Tongue (tissue), 1 donor: ENCODE measurements at regions not wholly inside any gene's neighbourhood (a gene's known extent, or its start where the extent isn't known, plus 50 kb on each side); places are given as distances from the start of the nearest gene placed in this dataset.

Experiments used
- DNase-seq: peaks from one replicate; pipeline ENCODE4 v3.0.0-alpha.2; 2015

DNA sequence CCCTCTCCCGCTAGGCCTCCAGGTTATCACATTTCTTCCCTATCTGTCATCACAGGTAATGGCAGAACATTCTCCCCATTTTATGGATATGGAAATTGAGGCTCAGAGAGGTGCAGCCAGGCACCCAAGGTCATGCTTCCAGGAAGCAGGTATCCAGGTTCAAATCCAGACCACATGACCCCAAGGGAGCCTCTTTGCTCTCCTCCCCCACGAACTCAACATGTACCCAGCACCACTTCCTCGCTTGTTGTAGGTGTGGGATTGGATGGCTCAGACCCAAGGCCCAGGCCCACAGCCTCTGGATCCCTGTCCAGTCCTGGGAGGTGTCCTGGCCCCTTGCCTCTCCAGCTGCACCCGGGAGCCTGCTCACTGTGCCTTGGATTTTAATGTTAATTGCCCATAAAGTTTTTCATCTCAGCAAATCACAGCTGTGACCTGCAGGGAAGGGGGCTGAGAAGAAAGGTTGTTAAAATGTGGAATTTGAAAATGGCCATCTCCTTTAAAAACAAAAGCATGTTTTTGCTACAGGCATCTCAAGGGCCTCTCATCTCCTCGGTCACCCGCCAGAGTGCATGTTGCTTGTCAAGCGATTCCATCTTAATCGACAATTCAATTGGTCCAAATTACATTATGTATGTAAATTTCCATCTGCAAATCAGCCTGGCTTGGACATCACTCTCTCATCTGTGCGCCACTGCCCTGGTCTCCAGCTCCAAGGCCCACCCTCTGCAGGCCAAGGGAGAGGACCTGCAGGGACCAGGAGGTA is 205.4 kb upstream of the ZMIZ1 start:
- DNase-seq, result peak; percentile 63

- DNase-seq, result no peak
Measured at GRCh38 chr10:78863906-78864239, 204.9 kb upstream of the ZMIZ1 start.

DNA sequence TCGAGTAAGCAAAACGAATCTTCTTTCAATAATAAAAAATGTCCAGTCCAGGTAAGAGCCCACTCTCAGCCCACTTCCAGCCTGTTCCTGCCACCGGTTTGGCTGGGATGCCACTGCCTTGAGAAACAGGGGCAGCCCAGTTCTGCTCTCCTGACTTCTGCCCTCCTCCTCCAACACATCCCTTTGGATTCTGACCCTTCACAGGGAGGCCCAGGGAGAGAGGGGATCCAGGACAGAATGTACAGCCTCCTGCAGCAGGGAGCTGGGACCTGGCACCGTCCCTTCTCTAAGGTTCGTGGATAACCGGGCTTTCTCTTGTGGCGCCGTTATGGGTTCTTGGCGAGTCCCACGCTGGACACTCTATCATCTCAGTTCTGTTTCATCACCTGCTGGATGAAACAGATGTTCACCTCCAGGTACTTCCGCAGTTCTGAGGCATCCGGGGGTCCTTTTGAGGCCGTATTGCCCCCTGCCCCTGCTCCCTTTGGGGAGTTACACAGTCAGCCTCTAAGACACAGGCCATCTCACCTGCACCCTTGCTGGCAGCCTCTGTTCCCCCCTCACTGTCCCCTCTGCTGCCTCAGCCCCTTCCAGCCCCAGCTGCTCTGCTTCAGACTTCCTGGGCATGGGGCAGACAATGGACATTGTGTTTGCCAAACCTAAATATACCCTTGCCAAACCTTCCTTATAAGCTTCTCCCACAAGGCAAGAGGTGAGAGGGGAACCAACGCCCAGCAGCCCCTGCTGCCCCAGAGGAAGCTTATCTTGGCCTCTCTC is 203.8 kb upstream of the ZMIZ1 start:
- no peak for DNase-seq

DNA sequence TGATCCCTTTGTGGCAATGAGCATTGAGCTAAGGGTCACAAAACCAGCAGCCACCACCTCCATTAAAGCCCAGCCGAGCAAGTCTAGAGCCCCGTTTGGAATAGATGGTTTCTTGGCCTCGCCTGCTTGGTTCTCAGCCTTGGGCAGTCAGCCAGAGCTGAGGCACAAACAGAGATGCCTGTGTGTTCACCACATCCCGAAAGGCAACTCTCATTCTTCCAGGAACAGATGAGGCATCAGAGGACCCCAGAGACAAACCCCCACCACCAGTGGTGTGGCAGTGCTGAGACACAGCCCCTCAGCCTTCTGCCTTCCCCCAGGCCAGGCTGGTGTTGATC is 203.3 kb upstream of the ZMIZ1 start:
- DNase-seq, result peak; percentile 45

- no peak for DNase-seq
Measured at GRCh38 chr10:78865931-78866717, 202.6 kb upstream of the ZMIZ1 start.

DNA sequence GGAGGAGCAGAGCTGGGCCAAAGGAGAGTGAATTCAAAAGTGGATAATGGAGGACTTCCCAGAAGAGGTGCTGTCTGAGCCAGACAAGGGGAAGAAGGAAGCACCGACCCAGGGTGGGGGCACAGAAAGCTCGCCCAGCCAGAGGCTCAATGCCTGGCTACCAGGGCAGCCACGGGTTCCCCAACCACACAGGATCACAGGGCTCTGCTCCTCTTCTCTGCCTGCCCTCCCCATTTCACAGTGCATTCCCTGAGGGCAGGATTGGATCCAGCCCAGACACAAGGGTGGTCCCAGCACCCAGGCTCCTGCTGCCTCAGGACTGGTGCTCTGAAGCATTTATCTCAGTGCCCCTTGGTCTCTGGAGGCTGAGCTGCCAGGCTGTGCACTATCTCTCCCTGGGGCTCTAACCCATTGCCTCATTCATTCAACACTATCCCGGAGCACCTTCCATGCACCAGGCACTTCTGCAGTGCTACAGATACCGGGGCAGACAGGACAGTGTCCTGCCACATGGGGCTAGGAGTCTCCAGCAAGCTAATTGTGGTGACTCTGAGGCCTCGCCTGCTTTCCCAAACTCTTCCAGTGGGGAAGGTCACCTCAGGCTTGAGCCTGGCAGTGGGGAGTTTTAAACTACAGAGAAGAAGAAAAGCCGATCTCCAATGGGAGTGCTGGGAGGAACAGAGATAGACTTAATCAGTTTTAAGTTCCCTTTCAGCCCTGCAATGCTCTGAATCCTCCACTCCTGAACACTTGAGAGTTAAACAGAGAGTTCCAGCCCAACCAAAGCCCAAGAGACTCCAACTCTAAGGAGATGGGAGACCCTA is 201.8 kb upstream of the ZMIZ1 start:
- DNase-seq, result no peak

DNA sequence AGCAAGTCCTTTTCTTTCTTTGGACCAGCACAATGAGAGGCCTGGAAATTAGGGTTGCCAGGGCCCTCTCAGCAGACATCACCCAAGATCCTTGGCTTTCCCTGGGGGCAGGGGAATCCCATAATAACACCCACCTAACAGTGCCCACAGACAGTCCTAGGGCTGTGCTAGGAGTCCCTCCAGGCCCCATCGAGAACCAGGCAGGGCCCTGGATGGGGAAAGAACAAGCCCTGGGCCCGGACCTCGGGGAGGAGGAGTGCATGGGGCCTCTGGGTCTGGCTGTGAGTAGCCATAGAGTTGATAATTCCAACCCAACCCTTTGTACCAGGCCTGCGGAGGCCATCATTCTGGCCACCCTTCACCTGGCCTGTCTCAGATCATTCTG is 201.2 kb upstream of the ZMIZ1 start:
- DNase-seq, result no peak

GRCh38 chr10:78868048-78868447 is 200.7 kb upstream of the ZMIZ1 start:
- no peak for DNase-seq

GRCh38 chr10:78868456-78868855 is 200.3 kb upstream of the ZMIZ1 start:
- no peak for DNase-seq

- no peak for DNase-seq
Measured at GRCh38 chr10:78868861-78869260, 199.9 kb upstream of the ZMIZ1 start.

DNA sequence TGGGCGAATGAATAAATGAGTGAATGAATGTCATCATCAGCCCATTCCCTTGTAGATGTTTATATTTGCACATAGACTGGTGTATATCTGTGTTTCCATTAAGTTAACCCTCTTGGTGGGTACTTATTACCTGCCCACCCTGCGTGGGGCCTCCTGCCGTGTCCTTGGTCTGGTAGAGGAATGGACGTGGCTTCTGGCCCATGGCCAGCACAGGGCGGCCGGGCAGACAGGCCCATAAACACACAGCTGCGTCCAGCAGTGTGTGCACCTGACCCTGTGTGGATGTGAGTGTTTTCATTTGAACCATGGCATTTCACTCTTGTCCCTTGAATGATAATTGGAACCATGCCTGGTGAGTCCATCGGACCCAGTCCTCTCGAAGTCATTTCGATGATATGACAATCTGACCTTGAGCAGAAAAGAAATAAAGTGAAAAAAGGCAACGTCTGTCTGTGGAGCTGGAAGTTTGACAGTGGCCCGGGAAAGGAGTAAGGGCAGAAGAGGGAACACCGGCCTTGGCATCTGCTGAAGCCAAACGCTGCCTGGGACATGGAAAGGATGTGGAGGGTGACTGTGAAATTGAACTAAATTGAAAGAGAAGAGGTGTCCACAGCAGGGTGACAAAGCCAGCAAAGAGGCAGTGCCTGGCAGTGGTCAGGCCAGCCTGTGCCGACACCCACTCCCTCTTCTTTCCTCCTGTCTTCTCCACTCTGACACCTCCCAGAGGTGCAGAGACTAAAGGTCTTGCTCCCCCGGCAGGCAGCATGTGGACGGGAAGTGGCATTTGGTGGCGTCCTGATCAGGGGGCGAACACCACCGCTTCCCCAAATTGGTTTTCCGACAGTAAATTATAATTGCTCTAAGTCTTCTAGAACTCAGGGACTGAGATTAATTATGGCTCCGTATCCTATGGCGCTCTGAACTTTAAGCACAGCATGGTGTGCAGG is 199.0 kb upstream of the ZMIZ1 start:
- no peak for DNase-seq

DNA sequence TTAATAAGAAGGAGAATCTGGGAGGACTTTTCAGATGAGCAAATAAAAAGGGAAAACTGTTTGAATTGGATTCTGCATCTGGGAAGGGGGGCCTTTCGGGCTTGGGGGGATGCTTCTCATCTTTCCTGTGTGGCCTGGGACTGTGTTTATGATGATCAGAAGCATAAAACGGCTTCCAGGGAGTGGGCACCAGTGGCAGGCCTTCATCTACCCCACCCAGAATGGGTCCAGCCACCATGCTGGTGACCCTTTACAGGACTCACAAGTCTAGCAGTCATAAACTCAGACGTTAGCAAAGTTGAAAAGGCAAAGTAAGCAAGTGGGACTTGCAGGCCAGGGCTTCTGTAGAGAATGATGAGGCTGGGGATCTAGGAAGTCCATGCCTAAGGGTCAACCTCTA is 198.3 kb upstream of the ZMIZ1 start:
- DNase-seq, result no peak

GRCh38 chr10:78871796-78872195 is 197.0 kb upstream of the ZMIZ1 start:
- no peak for DNase-seq

DNA sequence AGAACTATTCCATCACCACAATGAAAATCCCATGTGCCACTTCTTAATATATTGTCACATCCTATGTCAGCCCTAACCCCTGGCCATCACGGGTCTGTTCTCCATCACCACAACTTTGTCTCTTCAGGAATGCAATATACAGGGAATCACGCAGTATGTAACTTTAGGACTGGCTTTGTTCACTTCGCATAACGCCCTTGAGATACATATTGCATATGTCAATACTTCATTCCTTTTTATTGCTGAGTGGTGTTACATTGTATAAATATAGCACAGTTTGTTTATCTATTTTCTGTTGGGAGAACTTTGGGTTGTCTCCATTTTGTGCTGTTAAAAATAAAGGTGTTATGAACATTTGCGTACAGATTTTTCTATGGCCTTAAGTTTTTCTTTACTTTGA is 195.4 kb upstream of the ZMIZ1 start:
- DNase-seq, result no peak

DNA sequence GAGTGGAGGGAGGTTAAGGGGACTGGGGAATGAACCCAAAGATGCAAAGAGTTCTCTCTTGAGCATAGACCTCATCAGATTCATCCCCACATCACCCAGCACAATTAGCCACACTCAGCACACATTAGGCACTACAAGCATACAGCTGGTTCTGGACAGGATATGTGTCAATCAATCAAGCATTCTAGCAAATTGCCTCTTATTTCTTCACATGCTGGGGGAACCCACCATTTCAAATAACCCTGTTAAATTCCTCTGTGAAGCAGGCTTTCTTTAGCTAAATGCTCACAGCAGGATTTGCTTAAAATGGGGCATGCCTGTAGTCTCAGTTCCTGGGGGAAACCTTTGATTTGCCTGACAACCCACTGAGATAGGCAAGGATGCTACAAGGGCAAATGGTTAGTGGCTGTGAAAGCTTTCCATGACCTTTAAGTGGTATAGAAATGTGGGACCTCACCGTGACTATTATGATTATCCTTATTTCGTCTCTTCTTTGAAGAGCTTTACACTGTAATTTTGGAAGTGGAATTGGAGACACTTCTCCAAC is 193.4 kb upstream of the ZMIZ1 start:
- DNase-seq, result no peak

- DNase-seq, result no peak
Measured at GRCh38 chr10:78875932-78876331, 192.8 kb upstream of the ZMIZ1 start.

DNA sequence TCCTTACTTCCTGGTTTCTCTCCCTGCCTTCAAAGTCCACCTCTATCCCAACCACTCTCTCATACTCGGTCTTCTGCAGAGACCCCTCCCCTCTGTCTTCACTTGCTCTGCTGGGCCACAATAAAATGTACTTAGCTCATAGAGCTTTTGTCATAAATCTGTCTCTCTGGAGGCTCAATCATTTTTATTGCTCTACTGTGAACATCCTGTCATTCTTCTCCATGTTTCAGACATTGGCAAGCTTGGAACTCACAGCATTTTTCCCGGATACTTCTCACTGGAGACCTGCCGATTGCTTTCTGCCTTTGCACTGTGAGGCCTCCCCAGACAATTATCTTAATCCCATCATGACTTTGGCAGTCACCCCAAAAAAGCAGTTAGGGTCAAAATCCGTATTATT is 192.3 kb upstream of the ZMIZ1 start:
- no peak for DNase-seq

DNA sequence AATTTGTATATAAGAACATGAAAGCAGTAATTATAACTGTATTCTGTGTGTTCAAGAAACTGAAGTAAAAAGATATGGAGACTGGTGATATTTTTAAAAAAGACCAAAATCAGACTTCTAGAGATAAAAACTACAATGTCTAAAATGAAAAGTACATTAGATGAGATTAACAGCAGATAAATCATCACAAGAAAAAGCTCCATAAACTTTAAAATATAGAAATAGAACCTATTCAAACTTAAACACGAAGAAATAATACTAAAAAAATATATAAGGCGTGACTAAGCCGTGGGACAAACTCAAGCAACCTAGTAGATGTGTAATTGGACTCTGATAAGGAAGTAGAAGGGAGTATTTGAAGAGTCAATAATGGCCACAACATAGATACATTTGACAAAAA is 189.1 kb upstream of the ZMIZ1 start:
- no peak for DNase-seq

GRCh38 chr10:78886129-78886528 is 182.6 kb upstream of the ZMIZ1 start:
- DNase-seq, result no peak

DNA sequence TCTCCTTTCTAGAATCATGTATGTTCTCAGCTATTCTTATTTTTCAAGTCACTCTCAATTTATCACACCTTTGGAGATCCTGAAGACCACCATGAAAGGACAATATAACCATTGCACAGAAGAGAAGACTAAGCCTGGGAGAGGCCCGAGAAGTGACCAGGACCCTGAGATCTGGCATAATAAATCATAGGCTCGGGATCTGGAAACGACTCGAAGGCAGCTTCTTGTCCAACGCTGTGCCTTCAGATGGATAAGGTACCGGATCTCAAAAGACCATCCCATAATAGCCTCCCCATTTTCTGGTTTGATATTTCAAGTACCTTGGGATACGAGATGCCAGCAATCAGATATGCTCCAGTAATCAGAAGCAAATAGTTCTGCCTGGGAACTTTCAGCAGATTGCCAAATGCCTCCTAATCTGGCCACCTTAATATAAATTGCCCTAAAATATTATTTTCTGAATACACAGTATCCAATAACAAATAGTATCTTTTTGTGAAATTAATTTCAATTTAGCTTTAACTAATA is 179.2 kb upstream of the ZMIZ1 start:
- no peak for DNase-seq

- DNase-seq, result no peak
Measured at GRCh38 chr10:78890506-78890905, 178.3 kb upstream of the ZMIZ1 start.
